HG03175 (cell line): ENCODE measurements at regions not wholly inside any gene's neighbourhood (a gene's known extent, or its start where the extent isn't known, plus 50 kb on each side); places are given as distances from the start of the nearest gene placed in this dataset.
"Not testable (repeated sequence)": the region's sequence is repeated elsewhere in the genome, so short reads cannot be mapped to it uniquely, and the experiment has no call there.

ENCODE experiments used
- ATAC-seq: cut with Tn5 transposase; IDR thresholded peaks from one replicate; pipeline ENCODE4 v1.9.1; 2021; ENCODE audit warnings: mild to moderate bottlenecking, moderate library complexity; ENCODE audit not compliant: unreplicated experiment

DNA sequence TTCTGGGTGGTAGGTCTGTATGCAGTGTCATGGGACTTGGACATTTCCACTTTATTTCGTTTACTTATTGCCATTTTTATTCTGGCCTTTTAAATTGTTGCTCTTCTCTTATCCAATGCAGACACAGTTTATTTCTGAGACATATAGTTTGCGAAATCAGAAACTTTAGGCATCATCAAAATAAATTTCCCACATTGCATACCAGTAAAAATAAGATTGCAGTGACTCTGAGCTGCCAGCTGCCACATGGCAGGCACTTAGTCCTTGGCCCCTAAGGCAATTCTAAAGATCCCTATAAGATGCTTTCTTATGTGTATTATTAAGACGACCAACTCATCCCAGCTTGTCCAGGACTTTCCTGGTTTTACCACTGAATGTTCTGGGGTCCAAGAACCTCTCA lies 81.8 kb upstream of the ANKRD1 start:
- no peak for ATAC-seq

DNA sequence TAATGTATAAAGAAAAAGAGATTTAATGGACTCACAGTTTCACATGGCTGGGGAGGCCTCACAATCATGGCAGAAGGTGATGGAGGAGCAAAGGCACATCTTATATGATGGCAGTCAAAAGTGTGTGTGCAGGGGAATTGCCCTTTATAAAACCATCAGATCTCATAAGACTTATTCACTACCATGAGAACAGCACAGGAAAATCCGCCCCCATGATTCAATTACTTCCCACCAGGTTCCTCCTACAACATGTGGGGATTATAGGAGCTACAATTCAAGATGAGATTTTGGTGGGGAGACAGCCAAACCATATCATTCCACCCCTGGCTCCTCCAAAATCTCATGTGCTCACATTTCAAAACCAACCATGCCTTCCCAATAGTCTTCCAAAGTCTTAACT lies 82.5 kb upstream of the ANKRD1 start:
- ATAC-seq: not testable (repeated sequence)

DNA sequence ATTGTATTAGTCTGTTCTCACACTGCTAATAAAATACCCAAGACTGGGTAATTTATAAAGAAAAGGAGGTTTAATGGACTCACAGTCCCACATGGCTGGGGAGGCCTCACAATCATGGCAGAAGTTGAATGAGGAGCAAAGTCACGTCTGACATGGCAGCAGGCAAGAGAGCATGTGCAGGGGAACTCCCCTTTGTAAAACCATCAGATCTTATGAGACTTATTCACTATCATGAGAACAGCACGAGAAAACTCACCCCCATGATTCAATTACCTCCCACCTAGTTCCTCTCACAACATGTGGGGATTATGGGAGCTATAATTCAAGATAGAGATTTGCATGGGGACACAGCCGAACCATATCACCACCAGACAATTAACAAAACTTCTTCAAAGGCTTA lies 84.4 kb upstream of the ANKRD1 start:
- ATAC-seq: not testable (repeated sequence)

DNA sequence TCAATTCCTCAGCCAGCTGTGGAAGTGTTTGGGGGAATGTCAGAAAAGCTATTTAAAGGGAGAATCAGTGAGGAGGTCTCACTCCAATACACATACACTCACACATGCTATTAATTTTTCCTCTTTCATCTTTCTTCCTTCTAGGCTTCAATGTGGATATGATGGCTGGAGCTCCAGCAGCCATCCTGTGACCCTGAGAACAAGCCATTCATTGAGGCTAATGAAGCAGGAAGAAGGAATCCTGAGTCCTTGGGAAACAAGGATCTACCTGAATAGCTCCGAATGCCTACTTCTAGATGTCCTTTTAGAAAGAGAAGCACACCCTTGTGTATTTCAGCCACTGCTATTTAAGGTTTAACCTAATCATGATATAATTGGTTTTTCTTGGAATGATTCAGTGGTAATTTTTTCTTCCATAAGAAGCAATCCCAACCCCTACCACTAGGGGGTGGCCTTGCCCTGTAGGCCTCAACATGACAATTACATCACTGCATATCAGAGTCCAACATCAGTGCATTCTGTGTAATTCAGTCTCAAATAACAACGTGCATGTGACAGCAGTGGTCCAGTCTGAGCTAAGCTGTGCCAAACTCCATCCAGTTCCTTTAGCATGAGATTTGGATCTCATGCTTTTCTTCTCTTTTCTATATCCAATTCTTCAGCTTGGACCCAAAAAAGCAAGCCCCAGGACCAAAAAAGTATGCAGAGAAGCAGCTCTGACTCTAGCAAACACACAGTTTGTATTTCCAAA lies 85.3 kb upstream of the ANKRD1 start:
- peak; percentile 42 for ATAC-seq

DNA sequence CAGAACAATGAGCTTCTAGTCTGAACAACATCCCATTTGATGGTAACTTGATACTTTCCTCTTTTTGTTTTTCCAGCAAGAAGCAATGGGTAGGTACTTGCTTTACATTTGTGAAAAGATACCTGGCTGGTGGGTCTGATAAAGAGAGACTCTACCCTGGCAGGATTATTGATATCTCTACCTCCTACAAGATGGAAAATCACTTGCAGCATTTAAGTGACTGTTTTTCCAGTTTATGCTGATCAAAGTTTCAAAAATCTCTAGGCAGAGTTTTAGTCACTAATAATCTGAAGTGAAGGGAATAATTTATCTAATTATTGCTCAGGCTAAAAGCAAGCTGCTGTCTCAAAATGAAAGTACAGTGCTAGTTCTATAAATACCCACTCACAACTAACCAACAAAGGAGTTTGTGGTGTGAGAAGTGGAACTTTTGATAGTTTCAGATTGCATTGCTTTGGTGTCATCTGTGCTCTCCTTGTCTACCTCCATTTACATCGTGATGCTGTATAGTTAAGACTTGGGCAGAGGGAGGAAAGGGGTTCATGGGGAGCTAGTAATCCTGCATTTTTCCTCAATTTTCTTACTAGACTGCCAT lies 86.0 kb upstream of the ANKRD1 start:
- peak; percentile 96 for ATAC-seq

DNA sequence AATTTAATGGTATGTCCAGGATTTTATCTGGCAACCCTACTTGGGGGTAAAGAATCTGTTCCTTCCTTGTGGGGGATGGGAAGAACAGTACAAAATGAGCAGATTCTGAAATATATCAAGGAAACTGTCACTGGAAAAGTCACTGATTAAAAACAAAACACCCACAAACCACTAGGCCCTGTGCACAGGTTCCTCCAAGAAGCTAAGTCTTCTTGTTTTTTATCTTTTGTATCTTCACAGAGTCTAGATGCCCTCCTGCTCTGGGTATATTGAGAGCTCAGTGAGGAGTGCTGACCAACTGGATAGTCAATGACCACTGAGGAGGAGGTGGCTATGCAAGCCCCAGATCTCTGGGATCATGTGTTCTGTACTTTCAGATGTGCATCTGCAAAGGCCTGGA lies 86.8 kb upstream of the ANKRD1 start:
- ATAC-seq: no peak

DNA sequence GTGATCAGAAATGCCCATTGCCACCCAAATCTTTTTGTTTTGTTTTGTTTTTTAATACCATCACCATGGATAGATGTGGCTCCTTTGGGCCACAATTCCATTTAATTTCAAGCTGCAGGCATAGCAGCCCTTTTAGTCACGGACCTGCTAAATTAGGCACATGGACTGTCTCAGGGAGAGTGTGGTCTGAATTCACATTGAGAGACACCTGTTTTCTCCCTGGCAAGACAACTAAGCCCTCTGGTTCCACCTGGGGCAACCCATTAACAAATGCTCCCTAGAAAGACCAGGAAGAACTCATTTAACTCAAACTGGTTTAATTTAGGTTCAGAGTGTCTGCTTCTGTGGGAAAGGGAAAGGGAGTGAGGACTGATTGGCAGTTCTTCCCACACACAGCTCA lies 88.2 kb upstream of the ANKRD1 start:
- ATAC-seq: no peak

DNA sequence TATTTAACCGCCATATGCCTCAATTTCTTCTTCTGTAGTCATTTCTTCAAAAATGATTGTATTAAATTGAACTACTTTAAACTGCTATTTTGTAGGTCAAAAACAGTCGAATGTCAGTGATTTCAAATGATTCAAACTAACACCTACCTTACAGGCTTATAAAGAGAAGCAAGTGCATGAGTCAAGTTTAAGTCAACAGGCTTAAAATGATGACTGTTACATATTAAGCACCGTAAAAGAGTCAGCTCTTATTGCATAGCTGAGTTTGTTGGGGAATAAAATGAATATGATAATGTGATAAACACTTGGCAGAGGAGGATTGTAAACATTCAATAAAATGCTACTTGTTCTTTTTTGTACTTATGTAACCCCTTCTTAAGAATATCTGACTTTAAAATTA lies 90.1 kb upstream of the ANKRD1 start:
- no peak for ATAC-seq

DNA sequence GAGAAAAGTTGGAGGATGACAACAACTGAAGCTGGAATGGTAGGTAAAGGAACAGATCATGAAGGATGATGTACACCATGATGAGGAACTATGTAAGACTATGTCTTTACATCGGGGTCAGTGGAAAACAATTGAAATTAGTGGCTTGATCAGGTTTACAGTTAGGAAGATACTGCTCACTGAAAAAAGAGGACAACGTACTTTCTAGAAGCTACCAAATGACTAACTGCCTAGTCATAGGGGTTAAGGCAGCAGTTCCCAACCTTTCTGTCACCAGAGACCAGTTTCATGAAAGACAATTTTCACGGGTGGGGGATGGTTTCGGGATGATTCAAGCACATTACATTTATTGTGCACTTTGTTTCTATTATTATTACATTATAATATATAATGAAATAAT lies 91.6 kb upstream of the ANKRD1 start:
- no peak for ATAC-seq

DNA sequence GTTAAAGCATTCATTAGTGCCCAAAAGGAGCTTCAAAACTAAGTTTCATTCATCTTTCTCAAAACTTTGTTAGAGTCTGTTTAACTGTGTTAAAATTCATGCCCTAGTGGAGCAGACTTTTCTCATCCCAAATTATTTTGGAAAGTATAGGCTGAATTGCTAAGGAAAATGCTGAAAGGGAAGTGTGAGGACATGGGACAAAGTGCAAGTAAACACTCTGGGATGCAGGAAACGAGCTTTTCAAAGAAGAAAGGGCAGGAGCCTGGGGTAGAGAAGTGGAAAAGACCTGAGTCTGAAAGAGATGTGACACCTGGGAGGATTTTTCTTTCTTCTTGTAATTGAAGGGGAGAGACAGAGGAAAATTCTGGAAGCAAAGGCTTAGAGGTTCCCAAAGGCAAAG lies 93.1 kb upstream of the ANKRD1 start:
- no peak for ATAC-seq

DNA sequence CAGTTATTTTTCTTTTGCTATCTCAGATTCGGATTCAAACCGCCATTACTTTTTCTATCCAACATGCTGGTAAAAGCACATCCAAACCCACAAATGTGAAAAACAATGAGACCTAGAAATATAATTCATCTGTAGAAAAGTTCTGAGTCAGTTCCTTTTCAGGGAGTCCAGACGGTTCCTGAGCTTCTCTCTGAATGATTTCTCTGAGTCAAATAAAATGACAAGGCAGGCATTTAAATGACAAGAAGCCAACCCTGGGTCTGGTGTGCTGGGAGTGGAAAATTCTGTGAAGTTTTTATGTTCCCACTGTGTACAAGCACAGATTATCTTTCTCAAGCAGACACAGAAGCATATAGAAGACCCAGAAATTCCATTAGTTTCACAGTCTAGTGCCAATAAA lies 96.3 kb upstream of the ANKRD1 start:
- no peak for ATAC-seq

DNA sequence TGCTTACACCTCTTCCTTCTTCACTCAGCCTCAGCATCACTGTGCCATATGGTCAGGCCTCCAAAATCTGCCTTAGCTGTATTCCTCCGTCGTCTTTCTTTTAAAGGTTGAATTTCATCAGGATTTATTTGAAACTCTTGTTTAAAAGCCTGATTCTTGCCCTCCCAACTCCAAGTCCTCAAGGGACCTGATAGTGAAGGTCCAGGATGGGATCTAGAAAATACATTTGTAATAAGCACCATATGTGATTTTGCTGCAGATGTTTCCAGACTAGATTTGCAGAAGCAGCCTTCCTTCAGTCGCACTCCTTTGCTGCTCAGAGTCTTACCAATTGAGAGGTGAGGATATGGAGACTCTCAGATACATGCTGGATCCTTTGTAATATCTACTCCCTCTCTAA lies 101.0 kb upstream of the ANKRD1 start:
- no peak for ATAC-seq

DNA sequence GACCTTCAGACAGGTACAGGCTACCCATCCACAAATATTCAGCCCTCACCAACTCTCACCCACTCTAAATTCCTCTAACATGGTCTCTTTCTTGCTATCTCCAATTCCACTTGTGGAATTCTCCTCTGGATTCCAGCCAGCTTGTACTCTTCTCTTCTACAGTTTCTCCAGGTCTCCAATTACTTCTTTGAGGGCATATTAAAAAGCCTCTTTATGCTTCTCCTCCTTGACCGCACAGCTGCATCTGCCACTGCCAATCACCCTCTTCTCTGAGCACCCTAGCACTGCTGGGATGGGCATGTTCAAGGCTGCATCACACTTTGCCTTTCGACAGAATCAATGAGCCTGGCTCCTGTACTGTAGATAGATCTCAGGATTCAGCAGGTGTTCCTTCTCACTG lies 101.5 kb upstream of the ANKRD1 start:
- no peak for ATAC-seq

DNA sequence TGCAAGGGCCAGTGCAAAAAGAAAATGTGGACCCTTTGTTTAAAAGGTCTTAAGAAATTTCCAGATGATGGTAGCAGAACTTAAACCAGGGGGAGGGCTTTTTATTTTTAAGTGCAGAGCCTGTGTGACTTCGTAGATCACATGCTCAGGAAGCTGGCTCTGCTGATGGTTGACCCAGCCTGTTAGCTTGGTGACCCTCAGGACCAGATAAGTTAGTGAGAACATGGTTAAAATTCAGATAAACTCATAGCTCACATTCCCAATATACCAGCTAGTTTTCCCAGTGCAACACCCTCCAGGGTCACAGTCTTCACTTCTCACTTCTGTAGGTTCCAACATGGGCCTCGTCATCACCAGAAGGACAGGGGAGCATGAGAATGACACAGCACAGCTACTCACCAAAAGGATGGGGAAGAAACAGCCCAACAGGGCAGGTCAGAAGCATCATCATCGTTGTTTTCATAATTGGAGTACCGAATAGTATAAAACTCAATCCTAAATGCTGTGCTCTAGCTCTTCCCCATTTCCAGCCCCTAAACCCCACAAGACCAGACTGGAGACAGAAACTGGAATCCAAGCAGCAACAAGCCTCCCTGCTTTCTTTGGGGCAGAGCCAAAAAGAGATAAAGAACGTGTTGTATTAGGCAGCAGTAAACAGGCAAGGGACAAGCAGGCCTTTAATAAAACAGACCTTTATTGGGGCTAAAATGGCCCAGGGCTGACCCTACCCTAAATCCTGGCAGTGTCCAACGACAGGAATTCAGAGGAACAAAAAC lies 102.2 kb upstream of the ANKRD1 start:
- ATAC-seq: no peak

DNA sequence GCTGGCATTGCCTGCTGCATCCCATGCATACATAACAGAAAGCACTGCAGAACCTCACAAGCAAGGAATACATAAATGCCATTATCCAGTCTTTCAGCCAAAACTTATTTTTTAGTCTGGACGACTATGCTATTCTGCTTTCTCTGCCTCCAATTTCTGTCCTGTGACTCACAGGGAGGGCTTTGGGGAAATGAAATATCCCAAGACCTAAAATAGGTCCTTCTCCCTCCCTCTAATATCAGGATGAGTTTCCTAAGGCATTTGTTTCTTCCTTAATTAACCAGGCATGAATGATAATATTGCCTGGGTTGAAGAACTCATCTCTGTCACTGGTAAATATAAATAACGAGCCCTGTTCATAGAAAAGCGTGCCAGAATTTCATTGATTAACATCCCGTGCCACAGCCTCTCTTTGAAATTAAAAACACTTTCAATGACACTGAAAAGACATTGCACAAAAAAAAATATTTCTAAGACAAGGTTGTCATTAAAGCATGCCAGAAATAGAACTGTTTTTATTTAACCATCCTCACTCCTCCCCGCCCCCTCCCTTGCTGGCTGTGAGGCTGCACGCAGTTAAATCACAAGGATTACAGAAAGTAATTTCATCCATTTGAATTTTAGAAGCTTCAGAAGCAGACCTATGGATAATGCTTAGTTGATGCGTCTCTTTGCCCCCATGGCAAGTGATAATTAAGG lies 103.0 kb upstream of the ANKRD1 start:
- no peak for ATAC-seq

DNA sequence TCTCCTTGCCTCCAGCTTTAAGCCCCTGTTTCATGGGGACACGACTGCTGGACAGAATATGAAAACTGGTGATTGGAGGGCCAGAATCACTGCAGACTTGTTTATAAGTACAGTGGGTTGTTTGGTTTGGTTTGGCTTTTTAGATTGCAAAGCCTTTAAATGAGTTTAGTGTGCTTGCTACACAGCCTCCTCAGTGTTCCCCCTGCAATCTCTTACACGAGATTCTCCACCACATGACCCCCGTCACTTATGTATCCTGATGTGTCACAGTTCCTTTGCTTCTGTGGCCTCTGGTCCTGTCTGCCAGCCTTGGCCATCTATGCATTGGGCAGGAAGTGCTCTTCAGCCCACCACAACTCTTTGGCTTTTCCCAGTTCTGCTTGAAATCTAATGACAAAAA lies 103.7 kb upstream of the ANKRD1 start:
- no peak for ATAC-seq

DNA sequence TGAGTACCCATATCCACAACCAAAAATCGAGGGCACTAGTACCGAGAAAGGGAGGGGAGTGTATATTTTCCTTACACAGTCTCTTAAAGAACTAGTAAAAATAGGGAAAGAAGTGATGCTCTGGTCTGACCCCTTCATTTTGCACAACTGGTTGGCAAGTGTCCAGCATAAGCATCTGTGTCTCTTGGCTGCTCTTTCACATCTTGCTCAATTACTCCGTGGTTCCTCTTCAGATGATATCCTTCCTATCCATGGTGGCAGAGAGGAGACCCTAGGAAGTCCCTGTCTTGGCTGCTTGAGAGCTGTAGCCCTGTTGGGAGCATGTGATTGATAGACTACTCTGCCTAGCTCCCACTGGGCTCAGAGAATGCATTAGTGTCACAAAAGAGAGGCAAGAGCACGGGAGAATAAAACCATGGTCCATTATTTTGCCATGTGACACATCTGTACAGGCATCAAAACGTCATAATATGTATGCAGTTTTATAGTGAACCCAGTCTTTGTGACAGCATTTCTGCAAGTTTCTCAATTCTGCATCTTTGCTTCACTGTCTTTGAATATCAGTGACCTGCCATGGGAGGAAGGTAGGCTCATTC lies 111.8 kb upstream of the ANKRD1 start:
- no peak for ATAC-seq

DNA sequence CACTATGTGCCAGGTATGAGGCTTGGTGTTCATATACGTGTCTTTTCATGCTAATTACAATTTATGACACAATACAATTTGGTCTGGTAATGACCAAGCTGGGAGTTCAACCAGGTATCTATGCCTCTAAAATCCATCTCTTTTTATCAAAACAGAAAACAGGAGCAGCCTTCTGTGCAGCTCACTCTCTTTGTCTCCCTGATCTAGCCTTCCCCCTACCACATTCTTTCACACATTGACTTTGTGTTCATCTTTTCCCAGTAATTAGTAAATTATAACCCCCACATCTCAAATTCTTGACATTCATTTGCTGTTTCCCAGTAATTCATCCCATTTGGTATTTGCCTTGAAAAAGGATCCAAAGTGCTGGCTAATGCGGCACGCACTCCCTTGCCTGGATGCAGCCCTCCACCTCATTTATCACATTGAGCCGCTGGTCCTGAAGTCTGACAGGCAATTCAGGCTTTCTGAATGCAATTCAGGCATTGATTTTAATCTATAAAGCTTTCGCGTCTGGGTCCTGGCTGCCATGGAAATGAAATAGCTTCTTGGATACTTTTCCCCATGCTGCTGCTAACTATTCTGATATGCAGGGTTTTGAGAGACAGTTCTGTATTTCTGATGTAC lies 112.5 kb upstream of the ANKRD1 start:
- ATAC-seq: no peak

DNA sequence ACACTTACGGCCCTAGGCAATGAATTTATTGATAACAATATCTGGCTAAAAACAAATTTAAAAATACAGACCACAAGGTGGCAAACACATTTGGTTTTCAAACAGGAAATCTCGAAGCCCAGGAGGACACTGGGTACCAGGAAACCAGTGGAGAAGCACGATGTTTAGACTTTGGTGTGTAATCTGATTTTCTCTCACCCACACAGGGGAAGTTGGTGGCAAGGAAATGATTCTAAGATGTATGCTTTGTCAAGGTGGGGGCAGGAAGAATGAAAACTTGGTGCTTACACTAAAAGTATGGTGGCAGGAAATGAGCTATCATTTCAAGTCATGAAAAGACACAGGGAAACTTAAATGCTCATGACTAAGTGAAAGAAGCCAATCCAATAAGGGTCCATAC lies 113.2 kb upstream of the ANKRD1 start:
- ATAC-seq: no peak

DNA sequence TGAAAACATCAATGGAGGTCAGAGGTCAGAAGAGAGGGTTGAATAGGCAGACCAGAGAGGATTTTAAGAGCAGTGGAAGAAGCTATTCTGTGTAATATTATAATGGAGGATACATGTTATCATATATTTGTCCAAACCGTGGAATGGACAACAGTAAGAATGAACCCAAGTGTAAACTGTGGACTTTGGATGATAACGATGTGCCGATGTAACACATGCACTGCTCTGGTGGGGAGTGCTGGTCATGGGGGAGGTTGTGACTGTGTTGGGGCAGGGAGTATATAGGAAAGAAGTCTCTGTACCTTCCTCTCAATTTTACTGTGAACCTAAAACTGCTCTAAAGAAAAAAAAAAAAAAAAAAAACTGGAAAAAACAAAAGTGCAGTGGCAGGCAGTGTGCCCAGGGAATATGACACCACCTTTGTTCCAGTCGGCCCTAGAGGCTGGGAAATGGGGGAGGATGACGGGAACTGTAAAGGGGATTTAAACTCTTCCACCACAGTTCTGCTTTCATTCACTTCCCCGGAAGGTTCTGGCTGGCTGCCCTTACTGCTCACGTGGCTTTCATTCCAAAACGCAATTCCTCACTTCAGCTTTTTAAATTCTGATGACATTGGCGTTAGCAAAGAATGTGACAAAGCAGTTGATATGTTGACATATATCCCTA lies 113.7 kb upstream of the ANKRD1 start:
- ATAC-seq: no peak
